Panc1 (cell line): ENCODE measurements at regions not wholly inside any gene's neighbourhood (a gene's known extent, or its start where the extent isn't known, plus 50 kb on each side); places are given as distances from the start of the nearest gene placed in this dataset.

Source experiments
- ATAC-seq: fragments of 200-7000 bp; cut with Tn5 transposase; 2 replicates; pipeline ENCODE4 v1.9.1; 2020; ENCODE audit warnings: mild to moderate bottlenecking, moderate library complexity
- BruUV-seq: library from RNA; stranded (reverse); fragments of 400-500 nt; replicated peaks from 2 replicates; lab custom pipeline; 2021; lab: Mats Ljungman, UMichigan
- CTCF ChIA-PET: fragments of 300-600 bp; sonication (Branson Sonifier 250); formaldehyde crosslinking; loops from one replicate; lab custom pipeline; 2022; ENCODE audit warnings: antibody characterized with exemption; lab: Charles Lee
- POLR2A ChIA-PET: fragments of 300-600 bp; sonication (Branson Sonifier 250); formaldehyde crosslinking; loops from one replicate; lab custom pipeline; 2022; ENCODE audit warnings: antibody characterized with exemption; lab: Charles Lee
- DNase-seq: peaks from one replicate; pipeline ENCODE4 v3.0.0-alpha.2; 2010; ENCODE audit warnings: low read depth, low spot score
- H3K27ac ChIP-seq: 2 replicates; pipeline ENCODE4 v1.5.1; 2011; ENCODE audit warnings: mild to moderate bottlenecking, low read length, inconsistent platforms
- H3K27me3 ChIP-seq: fragments of 200-500 bp; sonication (Bioruptor generic); 2 replicates; pipeline ENCODE4 v1.6.0; 2014; ENCODE audit warnings: low read length, inconsistent platforms; ENCODE audit not compliant: control insufficient read depth, insufficient read depth
- H3K36me3 ChIP-seq: fragments of 200-500 bp; sonication (Bioruptor generic); 2 replicates; pipeline ENCODE4 v1.5.1; 2014; ENCODE audit warnings: inconsistent platforms, mild to moderate bottlenecking, low read length, moderate library complexity; ENCODE audit not compliant: control insufficient read depth, insufficient read depth
- H3K4me1 ChIP-seq: 2 replicates; pipeline ENCODE4 v1.5.1; 2011; ENCODE audit warnings: inconsistent platforms, mild to moderate bottlenecking, low read length, moderate library complexity; ENCODE audit not compliant: control insufficient read depth, insufficient read depth
- H3K4me3 ChIP-seq, 2 experiments: 2 replicates each; pipeline ENCODE4 v1.5.1; 2011 to 2012; ENCODE audit warnings: low read depth in 2 of 2, low read length in 2 of 2, mild to moderate bottlenecking in 2 of 2, inconsistent platforms in 1 of 2, moderate library complexity in 1 of 2
- H3K9me3 ChIP-seq: fragments of 200-500 bp; sonication (Bioruptor generic); 2 replicates; pipeline ENCODE4 v1.5.1; 2014; ENCODE audit warnings: low read depth, mild to moderate bottlenecking, inconsistent platforms, low read length, moderate library complexity; ENCODE audit not compliant: control insufficient read depth, insufficient read depth
- CTCF ChIP-seq: fragments of 450-650 bp; IDR thresholded peaks from 2 replicates; pipeline ENCODE4 v1.5.1; 2017; ENCODE audit warnings: mild to moderate bottlenecking
- POLR2AphosphoS5 ChIP-seq: IDR thresholded peaks from 2 replicates; pipeline ENCODE4 v1.6.1; 2012; ENCODE audit warnings: mild to moderate bottlenecking, low read depth, low read length, moderate library complexity
- REST ChIP-seq, 2 experiments: IDR thresholded peaks; 2 replicates each; pipeline ENCODE4 v1.6.1; 2011 to 2012; ENCODE audit warnings: low read depth in 2 of 2, control low read depth in 1 of 2, low read length in 1 of 2, mild to moderate bottlenecking in 1 of 2, moderate library complexity in 1 of 2; ENCODE audit not compliant: insufficient read depth in 1 of 2
- SIN3A ChIP-seq: IDR thresholded peaks from 2 replicates; pipeline ENCODE4 v1.6.1; 2012; ENCODE audit warnings: low read depth, mild to moderate bottlenecking, low read length, moderate library complexity, borderline replicate concordance; ENCODE audit not compliant: insufficient read depth
- TCF7L2 ChIP-seq: IDR thresholded peaks from 2 replicates; pipeline ENCODE4 v1.6.1; 2011; ENCODE audit warnings: mild to moderate bottlenecking, low read depth, low read length, inconsistent platforms
- in situ Hi-C: cut with HindIII; loops from 2 replicates; pipeline ENCODE4 v1.10.0; 2016; ENCODE audit warnings: low sequenced_read_pairs, low pct_unique_long_range_greater_than_20kb
- intact Hi-C: fragments of 100-400 bp; cut with micrococcal nuclease; formaldehyde crosslinking; loops from one replicate; pipeline ENCODE4 v1.10.0; 2022; ENCODE audit not compliant: unreplicated experiment

- ChIA-PET CTCF (no interaction called here), POLR2A (no interaction called here)
- H3K27ac ChIP-seq, result no peak overlapping the region
- H3K4me3 ChIP-seq, result no peak overlapping the region
- H3K9me3 ChIP-seq, result no peaks in the 10 kb centered on the region
- in situ Hi-C loops (no loop called here), intact Hi-C loops (no loop called here)
- H3K36me3 ChIP-seq, result no peaks in the 10 kb centered on the region
- ATAC-seq, result no peak
- DNase-seq, result no peak
- no peak for TF ChIP-seq CTCF
- no peak for TF ChIP-seq POLR2AphosphoS5
- TF ChIP-seq TCF7L2, result no peak
- no peak for TF ChIP-seq REST (IDR thresholded peaks at IDR 0.05; ENCODE audit: insufficient read depth in 1 of 2, low read depth in 2 of 2, low read length in 1 of 2)
- TF ChIP-seq SIN3A, result no peak
- BruUV-seq, result no TSS peak
- H3K4me1 ChIP-seq, result no peaks in the 10 kb centered on the region
- no peaks in the 10 kb centered on the region for H3K27me3 ChIP-seq
Measured at GRCh38 chr18:59760619-59761600, 63.7 kb upstream of the CCBE1 start.

DNA sequence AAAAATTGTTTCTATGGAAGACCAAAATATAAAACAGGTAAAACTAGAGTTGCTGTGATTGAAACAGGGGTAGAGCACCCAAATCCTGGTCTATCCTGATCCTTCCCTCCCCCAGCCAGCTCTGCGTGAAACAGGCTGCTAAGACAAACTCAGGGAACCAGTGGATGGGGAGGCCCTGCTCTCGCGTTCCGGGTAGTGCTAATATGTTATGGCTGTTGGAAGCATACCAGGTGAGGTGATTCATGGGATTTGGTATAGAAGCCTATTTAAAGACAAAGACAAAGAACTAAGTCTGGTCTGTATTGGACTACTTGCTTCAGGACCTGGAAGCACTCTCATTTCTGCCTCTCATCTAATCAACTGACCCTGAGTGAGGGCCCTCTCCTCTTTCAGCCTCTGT, 63.0 kb upstream of the CCBE1 start:
- intact Hi-C loops (no loop called here), in situ Hi-C loops (no loop called here)
- DNase-seq (no peak), ATAC-seq (no peak)
- no peaks in the 10 kb centered on the region for H3K27me3 ChIP-seq
- no peak for TF ChIP-seq POLR2AphosphoS5
- no peak for TF ChIP-seq REST (IDR thresholded peaks at IDR 0.05; ENCODE audit: insufficient read depth in 1 of 2, low read depth in 2 of 2, low read length in 1 of 2)
- no peak for TF ChIP-seq SIN3A
- no peak for TF ChIP-seq TCF7L2
- no peak for TF ChIP-seq CTCF
- H3K27ac ChIP-seq, result no peak overlapping the region
- H3K4me3 ChIP-seq, result no peak overlapping the region
- no peaks in the 10 kb centered on the region for H3K9me3 ChIP-seq
- ChIA-PET CTCF (no interaction called here), POLR2A (no interaction called here)
- BruUV-seq, result no TSS peak
- no peaks in the 10 kb centered on the region for H3K4me1 ChIP-seq
- H3K36me3 ChIP-seq, result no peaks in the 10 kb centered on the region
